ENCODE measurements at regions not wholly inside any gene's neighbourhood (a gene's known extent, or its start where the extent isn't known, plus 50 kb on each side); places are given as distances from the start of the nearest gene placed in this dataset.

DNA sequence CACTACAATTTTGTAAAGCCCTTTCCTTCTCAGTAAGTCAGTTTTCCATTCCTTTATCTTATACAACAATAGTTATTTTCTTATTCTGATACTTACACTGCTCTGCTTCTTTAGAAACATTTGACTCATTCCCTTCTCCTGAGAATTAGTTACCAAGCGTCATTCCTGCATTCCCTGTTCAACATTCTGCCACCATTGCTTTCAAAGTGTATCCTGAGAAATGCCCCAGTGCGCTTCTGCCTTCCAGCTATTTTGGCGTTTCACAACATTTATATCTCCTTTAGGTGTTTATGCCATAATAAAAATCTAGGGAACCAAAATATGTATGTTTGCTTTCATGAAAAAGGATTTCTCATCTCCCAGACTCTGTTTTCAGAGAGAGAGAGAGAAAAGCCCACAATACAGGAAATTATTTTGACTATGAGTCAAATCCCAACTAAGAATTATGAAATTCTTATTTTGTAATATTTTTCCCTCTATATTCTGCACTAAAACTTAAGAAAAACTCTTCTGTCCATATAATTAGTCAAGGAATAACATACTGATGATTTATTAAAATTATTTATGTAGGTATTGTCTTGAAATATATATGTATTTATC is 118.2 kb upstream of the RAP2B start:
- TF ChIP-seq, protein P1, sequence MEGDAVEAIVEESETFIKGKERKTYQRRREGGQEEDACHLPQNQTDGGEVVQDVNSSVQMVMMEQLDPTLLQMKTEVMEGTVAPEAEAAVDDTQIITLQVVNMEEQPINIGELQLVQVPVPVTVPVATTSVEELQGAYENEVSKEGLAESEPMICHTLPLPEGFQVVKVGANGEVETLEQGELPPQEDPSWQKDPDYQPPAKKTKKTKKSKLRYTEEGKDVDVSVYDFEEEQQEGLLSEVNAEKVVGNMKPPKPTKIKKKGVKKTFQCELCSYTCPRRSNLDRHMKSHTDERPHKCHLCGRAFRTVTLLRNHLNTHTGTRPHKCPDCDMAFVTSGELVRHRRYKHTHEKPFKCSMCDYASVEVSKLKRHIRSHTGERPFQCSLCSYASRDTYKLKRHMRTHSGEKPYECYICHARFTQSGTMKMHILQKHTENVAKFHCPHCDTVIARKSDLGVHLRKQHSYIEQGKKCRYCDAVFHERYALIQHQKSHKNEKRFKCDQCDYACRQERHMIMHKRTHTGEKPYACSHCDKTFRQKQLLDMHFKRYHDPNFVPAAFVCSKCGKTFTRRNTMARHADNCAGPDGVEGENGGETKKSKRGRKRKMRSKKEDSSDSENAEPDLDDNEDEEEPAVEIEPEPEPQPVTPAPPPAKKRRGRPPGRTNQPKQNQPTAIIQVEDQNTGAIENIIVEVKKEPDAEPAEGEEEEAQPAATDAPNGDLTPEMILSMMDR (IDR thresholded peaks at IDR 0.05; ENCODE audit: poor library complexity) = no peak
- TF ChIP-seq EZH2phosphoT487 (IDR thresholded peaks at IDR 0.05; ENCODE audit: low read depth, severe bottlenecking, unreplicated experiment) = no peak
